ENCODE measurements at regions not wholly inside any gene's neighbourhood (a gene's known extent, or its start where the extent isn't known, plus 50 kb on each side); places are given as distances from the start of the nearest gene placed in this dataset.

GRCh38 chr2:2861666-2862240, 515.9 kb downstream of the EIPR1 start:
- no peak for TF ChIP-seq CTCF (IDR thresholded peaks at IDR 0.05)
- TF ChIP-seq EZH2 (IDR thresholded peaks at IDR 0.05; ENCODE audit: borderline replicate concordance, insufficient read depth, low read depth, low read length, poor library complexity, severe bottlenecking), result no peak
- 92% methylated on average over 14 of the region's 19 CpGs for WGBS (ENCODE audit: insufficient coverage)
- ChIA-PET POLR2A (no interaction called here), CTCF (no interaction called here)
- intact Hi-C loops (cut with micrococcal nuclease), result no loop called here
- no peaks in the 10 kb centered on the region for H4K20me1 ChIP-seq (ENCODE audit: control insufficient read depth, insufficient read depth, low read length, poor library complexity, severe bottlenecking)
- H3K4me3 ChIP-seq (ENCODE audit: control extremely low read depth in 1 of 5, extremely low read depth in 1 of 5, insufficient read depth in 1 of 5, low read depth in 2 of 5, low read length in 4 of 5), result no peak overlapping the region
- no peaks in the 10 kb centered on the region for H3K4me1 ChIP-seq (ENCODE audit: control insufficient read depth in 2 of 2, insufficient read depth in 2 of 2, low read length in 2 of 2)
- Mint-ChIP-seq H3K27ac (no peak overlapping the region), H3K27me3 (no peaks in the 10 kb centered on the region), H3K9me3 (ENCODE audit: insufficient read depth) (no peaks in the 10 kb centered on the region), H3K4me1 (no peaks in the 10 kb centered on the region), H3K4me3 (no peak overlapping the region)
- H3K27ac ChIP-seq (ENCODE audit: low read length in 2 of 2), result no peak overlapping the region
- no peak overlapping the region for H2AFZ ChIP-seq (ENCODE audit: insufficient read depth, low read depth, low read length, poor library complexity, severe bottlenecking)
- no peaks in the 10 kb centered on the region for H3K9me3 ChIP-seq (ENCODE audit: control extremely low read depth in 1 of 3, control insufficient read depth in 2 of 3, insufficient read depth in 1 of 3, low read length in 2 of 3)
- H3K79me2 ChIP-seq (ENCODE audit: control insufficient read depth, insufficient read depth, low read length), result no peaks in the 10 kb centered on the region
- no peaks in the 10 kb centered on the region for H3K36me3 ChIP-seq (replicated peaks in 1 of 2; ENCODE audit: control extremely low read depth in 1 of 2, control insufficient read depth in 1 of 2, extremely low read depth in 1 of 2, insufficient read depth in 2 of 2, low read length in 1 of 2)
- no peak overlapping the region for H3K4me2 ChIP-seq (replicated peaks; ENCODE audit: low read depth, low read length, poor library complexity, severe bottlenecking)
- ATAC-seq (ENCODE audit: low read depth) (no peak), DNase-seq (no peak)
- no peak overlapping the region for H3K9ac ChIP-seq (ENCODE audit: low read length)
- no peaks in the 10 kb centered on the region for H3K27me3 ChIP-seq (replicated peaks in 1 of 4; ENCODE audit: control extremely low read depth in 1 of 4, control insufficient read depth in 3 of 4, insufficient read depth in 4 of 4, low read length in 3 of 4)

GRCh38 chr2:2860589-2861300, 516.9 kb downstream of the EIPR1 start:
- no peak for DNase-seq
- no peaks in the 10 kb centered on the region for H3K9me3 ChIP-seq (ENCODE audit: control extremely low read depth in 1 of 3, control insufficient read depth in 2 of 3, insufficient read depth in 1 of 3, low read length in 2 of 3)
- H3K9ac ChIP-seq (ENCODE audit: low read length), result no peak overlapping the region
- H3K27ac ChIP-seq (ENCODE audit: low read length in 2 of 2), result no peak overlapping the region
- Mint-ChIP-seq H3K9me3 (ENCODE audit: insufficient read depth) (no peaks in the 10 kb centered on the region), H3K4me1 (no peaks in the 10 kb centered on the region), H3K4me3 (no peak overlapping the region), H3K27ac (no peak overlapping the region), H3K27me3 (no peaks in the 10 kb centered on the region)
- H3K4me2 ChIP-seq (replicated peaks; ENCODE audit: low read depth, low read length, poor library complexity, severe bottlenecking), result no peak overlapping the region
- no peak overlapping the region for H3K4me3 ChIP-seq (ENCODE audit: control extremely low read depth in 1 of 5, extremely low read depth in 1 of 5, insufficient read depth in 1 of 5, low read depth in 2 of 5, low read length in 4 of 5)
- ChIA-PET POLR2A (no interaction called here), CTCF (no interaction called here)
- no peak overlapping the region for H2AFZ ChIP-seq (ENCODE audit: insufficient read depth, low read depth, low read length, poor library complexity, severe bottlenecking)
- no peak for TF ChIP-seq EZH2 (IDR thresholded peaks at IDR 0.05; ENCODE audit: borderline replicate concordance, insufficient read depth, low read depth, low read length, poor library complexity, severe bottlenecking)
- no peak for TF ChIP-seq CTCF (IDR thresholded peaks at IDR 0.05)
- H4K20me1 ChIP-seq (ENCODE audit: control insufficient read depth, insufficient read depth, low read length, poor library complexity, severe bottlenecking), result no peaks in the 10 kb centered on the region
- 93% methylated on average over 20 of the region's 20 CpGs for WGBS (ENCODE audit: insufficient coverage)
- H3K79me2 ChIP-seq (ENCODE audit: control insufficient read depth, insufficient read depth, low read length), result no peaks in the 10 kb centered on the region
- no peak for ATAC-seq (ENCODE audit: low read depth)
- H3K4me1 ChIP-seq (ENCODE audit: control insufficient read depth in 2 of 2, insufficient read depth in 2 of 2, low read length in 2 of 2), result no peaks in the 10 kb centered on the region
- H3K36me3 ChIP-seq (replicated peaks in 1 of 2; ENCODE audit: control extremely low read depth in 1 of 2, control insufficient read depth in 1 of 2, extremely low read depth in 1 of 2, insufficient read depth in 2 of 2, low read length in 1 of 2), result no peaks in the 10 kb centered on the region
- H3K27me3 ChIP-seq (replicated peaks in 1 of 4; ENCODE audit: control extremely low read depth in 1 of 4, control insufficient read depth in 3 of 4, insufficient read depth in 4 of 4, low read length in 3 of 4), result no peaks in the 10 kb centered on the region
- intact Hi-C loops (cut with micrococcal nuclease), result no loop called here
